ENCODE measurements at regions not wholly inside any gene's neighbourhood (a gene's known extent, or its start where the extent isn't known, plus 50 kb on each side); places are given as distances from the start of the nearest gene placed in this dataset.

- no peak for DNase-seq
Measured at GRCh38 chr6:14339172-14339571, 221.6 kb downstream of the CD83 start.

GRCh38 chr6:14339711-14340584, 222.4 kb downstream of the CD83 start:
- no peak for DNase-seq

DNA sequence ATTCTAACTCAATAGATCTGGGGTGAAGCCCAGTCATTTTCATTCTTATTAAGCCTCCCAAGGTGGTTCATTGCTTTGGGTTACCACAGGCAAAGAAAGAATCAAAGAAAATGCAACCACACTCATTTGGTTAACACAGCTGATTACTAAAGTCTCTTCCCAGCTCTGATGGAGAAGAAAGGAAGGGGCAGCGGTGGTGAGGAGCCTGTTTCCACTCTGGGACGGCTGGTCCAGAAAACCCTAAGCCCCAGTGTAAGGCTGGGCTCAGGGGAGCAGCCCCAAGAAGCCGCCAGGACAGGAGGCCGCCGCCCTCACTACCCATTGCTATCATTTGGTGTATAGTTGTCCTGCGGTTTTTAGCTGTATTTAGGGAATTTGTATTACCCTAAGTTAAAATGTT, 226.9 kb downstream of the CD83 start:
- no peak for DNase-seq

DNA sequence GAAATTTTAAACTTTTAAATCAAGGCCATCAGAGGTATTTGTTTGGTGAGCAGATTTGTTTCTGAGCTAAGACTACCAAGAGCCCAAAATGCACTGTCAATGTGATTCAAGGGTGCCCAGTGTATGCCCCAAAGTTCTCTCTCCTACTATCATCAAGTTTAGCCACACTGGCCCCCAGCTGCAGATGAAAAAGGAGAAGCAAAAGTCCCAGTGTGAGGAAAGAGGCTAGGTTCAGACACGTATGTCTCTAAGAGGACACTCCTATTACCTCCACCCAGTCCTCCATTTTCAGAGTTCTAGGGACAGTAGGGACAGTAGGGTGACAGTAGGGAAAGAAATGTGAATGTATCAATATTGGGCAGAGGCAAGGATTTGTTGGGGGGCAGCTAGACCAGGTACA, 230.8 kb downstream of the CD83 start:
- DNase-seq: no peak

GRCh38 chr6:14349507-14349906, 231.9 kb downstream of the CD83 start:
- no peak for DNase-seq

- no peak for DNase-seq
Measured at GRCh38 chr6:14350210-14350609, 232.6 kb downstream of the CD83 start.

DNA sequence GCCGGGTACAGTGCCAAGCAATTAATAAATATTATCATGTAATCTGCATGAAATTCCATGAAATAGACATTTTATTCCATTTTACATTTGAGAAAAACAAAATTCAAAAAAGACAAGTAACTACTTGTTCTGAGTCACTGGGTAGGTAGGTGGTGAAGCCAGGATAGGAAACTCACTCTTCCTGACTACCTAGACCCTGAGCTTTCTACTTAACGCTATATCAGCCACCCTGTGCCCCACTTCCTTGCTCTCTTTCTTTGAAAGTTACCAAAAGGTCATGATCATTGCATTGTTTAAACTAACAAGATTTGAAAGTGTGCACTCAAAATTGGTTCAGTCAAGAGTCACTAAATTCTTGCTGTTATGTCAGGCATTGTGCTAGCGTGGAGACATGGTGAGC, 235.7 kb downstream of the CD83 start:
- DNase-seq: no peak

DNA sequence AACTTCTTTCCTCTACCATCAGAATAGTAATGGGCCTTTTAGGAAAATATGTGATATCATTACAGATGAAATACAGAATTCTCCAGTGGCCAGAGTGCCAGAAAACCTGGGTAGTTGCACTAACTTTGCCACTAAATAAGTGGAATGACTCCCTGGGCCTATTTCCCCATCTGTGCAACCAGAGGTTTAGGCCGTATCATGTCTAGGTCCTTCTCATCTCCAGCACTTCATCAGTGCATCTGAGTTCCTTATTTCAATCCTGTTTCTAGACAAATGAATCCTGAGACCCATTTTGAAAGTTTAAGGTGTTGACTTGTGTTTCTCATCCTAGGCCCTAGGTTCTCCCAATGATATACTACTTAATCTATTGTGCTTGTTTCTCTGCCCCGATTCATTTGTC, 236.2 kb downstream of the CD83 start:
- DNase-seq: no peak

DNA sequence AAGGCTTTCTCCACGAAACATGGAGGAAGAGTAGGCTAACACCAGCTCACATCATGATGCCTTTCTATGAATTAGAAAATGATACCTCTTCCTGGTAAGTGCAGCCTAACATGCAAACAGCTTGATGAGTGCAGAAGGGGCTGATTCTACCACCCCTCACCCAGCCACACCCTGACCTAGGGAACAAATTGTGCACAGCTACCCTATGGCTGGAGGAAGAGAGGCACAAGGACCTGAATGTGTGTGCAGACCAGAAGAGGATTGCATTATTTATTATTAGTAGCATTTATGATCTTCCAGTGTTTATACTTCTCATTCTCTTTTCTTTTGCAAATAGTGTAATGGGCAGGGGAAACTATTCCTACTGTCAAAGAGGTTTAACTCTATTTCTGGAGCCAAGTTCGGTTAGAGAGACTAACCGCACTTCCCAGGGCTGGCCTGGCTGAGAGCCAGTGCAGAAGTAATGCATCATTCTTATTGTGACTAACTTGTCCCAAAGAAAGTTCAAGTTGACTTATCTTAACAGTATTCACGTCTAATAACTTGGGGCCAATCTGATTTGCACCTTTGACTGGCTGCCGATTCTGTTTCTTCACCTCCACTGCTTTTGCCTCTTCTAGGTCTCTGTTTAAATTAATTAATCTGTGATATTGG, 237.5 kb downstream of the CD83 start:
- peak; percentile 65 for DNase-seq

- DNase-seq: no peak
Measured at GRCh38 chr6:14359438-14359837, 241.9 kb downstream of the CD83 start.

DNA sequence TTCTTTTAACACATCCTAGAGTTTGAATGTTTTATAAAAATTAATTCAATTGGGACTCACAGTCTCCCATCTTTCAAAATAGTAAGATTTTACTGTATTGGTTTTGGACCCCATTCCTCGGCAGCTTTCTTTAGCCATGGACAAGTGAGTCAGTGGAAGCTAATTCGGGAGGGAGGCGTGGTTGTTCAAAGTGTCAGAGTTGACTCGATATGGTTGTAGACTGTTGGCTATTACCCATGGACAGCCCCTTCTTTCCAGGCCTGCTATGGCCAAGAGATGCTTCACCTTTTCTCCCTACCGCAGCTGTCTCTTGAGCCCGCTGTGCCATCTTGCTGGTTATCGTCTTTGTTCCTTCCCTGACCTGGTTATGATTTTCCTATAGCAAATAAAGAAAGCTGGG, 243.0 kb downstream of the CD83 start:
- DNase-seq: no peak

DNA sequence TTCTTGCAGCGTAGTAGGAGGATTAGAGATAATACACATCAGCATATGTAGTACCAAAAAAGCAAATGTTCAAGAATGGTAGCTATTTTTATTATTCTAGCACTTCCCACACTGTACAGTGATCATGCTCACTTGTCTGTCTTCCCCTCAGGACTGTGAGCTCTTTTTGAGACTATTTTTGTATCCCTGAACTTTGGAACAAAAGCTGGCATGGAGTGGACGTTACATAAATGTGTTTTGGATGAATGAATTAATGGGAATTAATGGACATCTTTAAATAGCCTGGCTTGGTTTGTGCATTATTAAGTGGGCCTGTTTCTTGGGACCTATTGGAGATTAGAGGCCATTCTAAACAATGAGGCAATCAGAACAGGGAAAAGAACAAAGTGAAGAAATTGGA, 243.7 kb downstream of the CD83 start:
- DNase-seq: no peak

- no peak for DNase-seq
Measured at GRCh38 chr6:14361956-14362587, 244.5 kb downstream of the CD83 start.

DNA sequence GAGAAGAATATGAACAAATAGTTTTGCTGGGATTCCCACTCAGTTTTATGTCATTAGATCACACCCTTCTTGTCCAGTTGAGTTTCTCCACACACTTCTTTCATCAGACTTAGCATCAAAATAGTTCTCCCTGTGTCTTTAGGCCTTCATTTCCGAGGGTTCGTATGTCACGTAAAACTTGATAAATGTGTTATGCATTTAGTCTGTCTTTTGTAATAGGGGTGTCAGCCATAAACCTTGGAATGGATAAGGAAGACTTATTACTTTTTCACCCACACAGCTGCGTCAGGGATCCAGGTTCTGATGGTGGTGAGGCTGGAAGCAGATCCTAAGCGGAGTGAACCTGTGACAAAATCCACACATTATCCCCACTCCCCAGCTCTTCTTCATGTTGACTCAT, 246.8 kb downstream of the CD83 start:
- no peak for DNase-seq

GRCh38 chr6:14365393-14365792, 247.8 kb downstream of the CD83 start:
- DNase-seq: no peak

DNA sequence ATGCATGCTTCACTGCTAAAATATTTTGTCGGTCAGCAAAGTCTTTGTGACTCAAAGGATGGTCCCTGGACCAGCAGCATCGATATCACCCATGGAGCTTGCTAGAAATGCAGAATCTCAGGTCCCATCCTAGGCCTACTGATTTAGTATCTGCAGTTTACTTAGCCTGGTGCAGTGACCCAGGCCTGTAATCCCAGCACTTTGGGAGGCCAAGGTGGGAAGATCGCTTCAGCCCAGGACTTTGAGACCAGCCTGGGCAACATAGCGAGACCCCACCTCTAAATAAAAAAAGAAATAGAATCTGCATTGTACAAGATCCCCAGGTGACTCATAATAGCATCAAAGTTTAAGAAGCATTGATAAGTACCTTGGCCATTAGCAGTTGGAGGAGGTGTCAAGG, 248.7 kb downstream of the CD83 start:
- DNase-seq: no peak

GRCh38 chr6:14366872-14367271, 249.3 kb downstream of the CD83 start:
- no peak for DNase-seq

- no peak for DNase-seq
Measured at GRCh38 chr6:14367296-14367695, 249.7 kb downstream of the CD83 start.

DNA sequence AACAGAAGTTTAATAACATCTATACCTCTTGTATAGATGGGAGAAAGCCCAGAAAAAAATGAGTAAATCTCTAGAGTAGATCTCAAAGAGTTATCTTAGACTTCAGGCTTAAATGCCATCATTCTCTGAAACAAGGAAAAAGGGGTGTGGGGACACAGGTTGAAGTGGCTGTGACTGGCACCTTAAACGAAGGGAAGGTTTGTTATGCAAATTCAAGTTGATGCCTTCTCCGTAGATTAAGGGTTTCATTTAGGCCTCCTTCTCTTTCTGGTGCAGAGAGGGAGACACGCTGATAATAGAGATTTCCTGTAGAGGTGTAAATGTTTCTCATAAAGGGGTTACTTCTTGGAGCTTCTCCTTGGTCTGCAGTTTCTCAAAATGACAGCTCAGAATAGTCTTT, 252.1 kb downstream of the CD83 start:
- no peak for DNase-seq

DNA sequence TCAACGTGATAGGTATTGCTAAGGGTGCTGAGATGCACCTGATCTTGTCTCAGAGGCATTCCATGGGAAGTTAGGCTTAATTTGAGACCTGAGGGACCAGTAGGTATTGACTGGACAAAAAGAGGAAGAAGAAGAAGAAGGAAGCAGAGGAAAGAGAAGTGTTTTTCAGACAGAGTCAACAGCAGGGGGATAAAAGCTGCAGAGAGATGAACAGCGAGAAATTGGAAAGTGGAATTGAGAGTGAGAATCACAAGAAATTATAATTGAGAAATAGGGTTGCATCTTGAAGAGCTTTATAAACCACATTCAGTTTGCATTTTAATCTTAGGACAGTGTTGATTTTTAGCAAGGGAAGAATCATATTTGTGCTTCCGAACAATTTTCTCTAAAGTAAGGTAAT, 254.0 kb downstream of the CD83 start:
- DNase-seq: no peak

DNA sequence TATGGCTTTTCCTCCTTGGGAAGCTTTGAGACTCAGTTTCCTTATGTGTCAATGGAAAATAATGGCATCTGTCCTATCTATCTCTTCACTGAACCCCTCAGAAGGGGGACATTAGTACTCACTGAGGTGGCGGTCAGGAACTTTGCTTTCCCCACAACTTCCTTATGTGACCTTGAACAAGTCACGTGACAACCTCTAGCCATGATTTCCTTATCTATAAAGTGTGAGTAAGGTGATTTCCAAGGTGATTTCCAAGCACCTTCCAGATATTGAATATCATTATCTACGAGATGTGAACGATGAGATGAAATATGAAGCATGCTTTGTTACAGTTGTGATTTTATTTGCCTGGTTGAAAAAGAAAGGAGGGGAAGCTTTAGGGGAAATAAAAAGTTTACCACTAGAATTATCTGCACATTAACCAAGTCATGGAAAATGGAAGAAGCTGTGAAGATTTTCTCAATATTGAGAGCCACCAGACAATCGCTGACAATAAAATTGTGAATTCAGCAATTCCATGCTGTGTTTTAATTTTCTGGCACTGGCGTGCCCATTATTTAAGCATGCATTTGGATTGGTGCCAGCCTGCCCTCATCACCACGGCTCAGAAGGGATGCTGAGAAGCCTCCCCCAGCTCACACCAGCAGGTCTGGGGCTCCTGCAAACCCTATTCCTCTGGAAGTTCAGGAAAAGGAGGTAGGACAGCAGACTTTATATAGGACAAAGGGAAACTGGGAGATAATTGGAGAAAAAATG, 255.3 kb downstream of the CD83 start:
- DNase-seq: no peak

DNA sequence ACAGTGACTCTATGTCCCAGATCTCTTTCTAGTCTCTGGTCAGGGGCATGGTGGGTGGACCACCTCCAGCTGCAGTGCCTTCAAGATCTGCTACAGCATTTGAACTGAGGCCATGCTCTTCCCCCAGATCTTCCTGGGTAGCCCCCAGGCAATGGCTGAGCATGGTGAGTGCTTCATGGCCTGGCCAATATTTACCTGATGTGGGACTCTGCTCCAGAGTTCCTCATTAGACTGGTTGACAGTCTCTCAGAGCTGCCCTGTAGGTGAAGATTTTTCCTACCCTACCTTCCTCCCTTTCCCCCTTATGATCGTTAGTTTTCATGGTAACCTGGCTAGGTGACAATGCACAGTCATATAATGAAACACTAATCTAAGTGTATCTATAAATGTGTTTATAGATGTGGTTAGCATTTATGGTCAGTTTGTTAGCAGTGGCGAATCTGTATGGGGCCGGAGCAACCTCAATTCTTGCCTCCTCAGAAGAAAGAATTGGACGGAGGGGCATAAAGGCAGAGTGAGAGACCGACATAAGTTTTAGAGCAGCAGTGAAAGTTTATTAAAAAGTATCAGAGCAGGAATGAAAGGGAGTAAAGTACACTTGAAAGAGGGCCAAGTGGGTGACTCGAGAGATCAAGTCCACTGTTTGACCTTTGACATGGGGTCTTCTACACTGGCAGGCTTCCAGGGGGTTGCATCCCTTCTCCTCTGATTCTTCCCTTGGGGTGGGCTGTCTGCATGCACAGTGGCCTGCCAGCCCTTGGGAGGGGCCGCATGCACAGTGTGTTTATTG, 256.3 kb downstream of the CD83 start:
- no peak for DNase-seq

DNA sequence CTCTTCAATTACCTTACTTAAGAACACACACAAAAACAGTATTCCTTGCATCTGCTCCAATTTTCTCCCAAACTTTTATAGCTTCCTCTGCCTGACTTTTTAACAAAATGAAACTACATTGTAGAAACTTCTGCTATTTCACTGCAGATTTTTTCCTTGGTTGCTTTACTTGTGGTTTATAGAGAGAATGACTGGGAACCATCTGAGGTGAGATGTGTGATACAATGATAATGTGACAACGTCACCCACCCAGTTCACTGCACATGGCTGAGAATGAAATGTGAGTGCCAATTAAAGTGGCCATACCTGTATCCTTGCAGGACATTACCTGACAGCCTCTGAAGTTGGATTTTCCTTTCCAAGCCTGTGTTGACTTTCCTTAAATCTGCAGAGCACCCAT, 258.4 kb downstream of the CD83 start:
- peak; percentile 14 for DNase-seq

Data from activated CD4-positive, alpha-beta T cell treated with anti-CD3 and anti-CD28 coated beads for 48 hours (primary cell).